Body of pancreas (tissue), 4 donors: ENCODE measurements at regions not wholly inside any gene's neighbourhood (a gene's known extent, or its start where the extent isn't known, plus 50 kb on each side); places are given as distances from the start of the nearest gene placed in this dataset.

Source experiments
- CTCF ChIP-seq, 7 experiments: fragments of 450-650 bp in 4 of 7; fragments of 200-600 bp in 3 of 7; sonication (generic) in 3 of 7; IDR thresholded peaks; one replicate each; pipeline ENCODE4 v1.5.1; 2016 to 2019; ENCODE audit warnings: antibody characterized with exemption in 7 of 7
- POLR2A ChIP-seq, 3 donors: fragments of 450-650 bp; IDR thresholded peaks; one replicate each; pipeline ENCODE4 v1.6.1; 2016; ENCODE audit warnings: antibody characterized with exemption in 3 of 3, mild to moderate bottlenecking in 2 of 3

GRCh38 chr1:181250038-181250437 lies 161.5 kb downstream of the IER5 start:
- TF ChIP-seq CTCF (IDR thresholded peaks at IDR 0.05) (no peak), POLR2A (IDR thresholded peaks at IDR 0.05) (no peak)
